ENCODE measurements at regions not wholly inside any gene's neighbourhood (a gene's known extent, or its start where the extent isn't known, plus 50 kb on each side); places are given as distances from the start of the nearest gene placed in this dataset.

DNA sequence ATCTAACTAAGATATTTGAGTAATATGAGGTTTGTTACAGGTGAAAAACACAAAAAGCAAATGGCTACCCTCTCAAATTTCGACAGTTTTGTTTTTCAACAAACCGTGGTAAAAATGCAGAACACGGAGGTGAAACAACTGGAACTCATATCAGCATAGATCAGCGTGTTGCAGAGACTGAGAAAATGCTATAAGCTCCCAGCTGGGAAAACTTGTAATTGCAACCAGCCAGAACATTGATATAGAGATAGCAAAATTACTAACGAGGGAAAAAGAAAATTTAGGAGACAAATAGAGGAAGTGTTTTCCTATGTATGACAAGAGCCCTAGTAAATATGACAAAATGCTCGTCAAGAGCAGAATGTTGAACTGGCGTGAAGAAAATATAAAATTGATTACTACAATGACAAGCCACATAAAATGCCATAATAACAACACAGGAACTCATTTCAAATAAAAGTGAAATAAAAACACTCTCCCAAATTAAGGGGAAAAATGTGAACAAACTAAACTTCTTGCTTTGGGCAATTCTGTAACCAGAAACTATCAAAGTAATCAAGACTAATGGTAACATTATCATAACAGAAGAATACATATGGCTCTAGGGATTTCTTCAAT lies 1989.8 kb downstream of the EFNA5 start:
- no TSS peak for BruUV-seq (replicated peaks)
- DNase-seq (ENCODE audit: low read depth, low spot score) (no peak), FAIRE-seq (no peak)
- TF ChIP-seq POLR2A (IDR thresholded peaks at IDR 0.05; ENCODE audit: low read depth, low read length) (no peak), POLR2AphosphoS5 (IDR thresholded peaks at IDR 0.05; ENCODE audit: insufficient read depth, low read depth, low read length) (no peak), GATA2 (IDR thresholded peaks at IDR 0.05; ENCODE audit: insufficient read depth, insufficient read length, low read depth, low read length) (no peak), CTCF (IDR thresholded peaks at IDR 0.05; ENCODE audit: extremely low read depth in 1 of 2, insufficient read depth in 1 of 2, low read depth in 1 of 2, low read length in 2 of 2) (no peak), MAX (IDR thresholded peaks at IDR 0.05; ENCODE audit: insufficient read depth, insufficient read length) (no peak)
- ChIA-PET POLR2A (no interaction called here), CTCF (no interaction called here)
- no peaks in the 10 kb centered on the region for H3K79me2 ChIP-seq (ENCODE audit: control insufficient read depth, insufficient read depth, low read length)
- H3K9ac ChIP-seq (replicated peaks; ENCODE audit: extremely low read depth, insufficient read depth, low read length), result no peak overlapping the region
- no peaks in the 10 kb centered on the region for H3K36me3 ChIP-seq (ENCODE audit: control insufficient read depth in 2 of 2, extremely low read depth in 1 of 2, insufficient read depth in 2 of 2, low read length in 2 of 2)
- H3K4me1 ChIP-seq (ENCODE audit: control insufficient read depth, extremely low read depth, insufficient read depth, low read length), result peaks cover 6% of the 10 kb centered on the region
- H3K9me3 ChIP-seq (replicated peaks; ENCODE audit: control insufficient read depth, insufficient read depth, low read length), result no peaks in the 10 kb centered on the region
- intact Hi-C loops (cut with micrococcal nuclease), result loop anchor here (1.0 kb wide), 1 partner anchor 8 kb away; no protein-coding TSS in a partner anchor
- no peaks in the 10 kb centered on the region for H4K20me1 ChIP-seq (replicated peaks; ENCODE audit: control insufficient read depth, extremely low read depth, insufficient read depth, low read length)
- no peak overlapping the region for H2AFZ ChIP-seq (ENCODE audit: low read depth, low read length)
- no peak overlapping the region for H3K27ac ChIP-seq (ENCODE audit: insufficient read depth, low read depth, low read length)
- dilution Hi-C loops (cut with MboI; ENCODE audit: extremely low pct_ligation_motif_present, low sequenced_read_pairs), result no loop called here
- no peak overlapping the region for H3K4me2 ChIP-seq (ENCODE audit: insufficient read depth, low read length)
- no peaks in the 10 kb centered on the region for H3K9me1 ChIP-seq (replicated peaks; ENCODE audit: control insufficient read depth, extremely low read depth, insufficient read depth, low read length)
- H3K27me3 ChIP-seq (ENCODE audit: control insufficient read depth in 2 of 2, insufficient read depth in 2 of 2, low read length in 2 of 2), result no peaks in the 10 kb centered on the region
- no peak overlapping the region for H3K4me3 ChIP-seq (replicated peaks in 1 of 3; ENCODE audit: insufficient read depth in 1 of 3, low read depth in 1 of 3, low read length in 3 of 3)

DNA sequence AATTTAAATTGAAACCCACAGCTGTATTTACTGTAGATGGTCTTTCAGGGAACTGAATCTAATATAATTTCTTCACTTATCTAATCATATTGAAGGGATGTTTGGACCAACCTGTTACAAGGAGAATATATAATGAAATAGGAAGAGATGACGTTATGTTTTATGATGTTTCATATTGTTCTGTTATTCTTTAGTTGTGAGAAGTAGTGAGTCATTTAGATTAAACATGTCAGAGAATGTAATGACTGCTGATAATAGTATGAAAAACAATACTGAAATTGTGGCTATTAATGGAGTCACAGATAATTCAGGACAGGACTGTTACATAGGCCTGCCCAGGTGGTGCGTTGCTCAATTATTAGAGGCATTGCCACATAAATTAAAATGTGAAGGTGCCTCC lies 1993.4 kb downstream of the EFNA5 start:
- TF ChIP-seq EZH2 (IDR thresholded peaks at IDR 0.05; ENCODE audit: borderline replicate concordance, low read depth, low read length, severe bottlenecking), result no peak
- TF ChIP-seq GATA2 (IDR thresholded peaks at IDR 0.05; ENCODE audit: insufficient read depth, insufficient read length, low read depth, low read length), result peak; percentile 35
- no peak for TF ChIP-seq CTCF (IDR thresholded peaks at IDR 0.05; ENCODE audit: extremely low read depth in 1 of 2, insufficient read depth in 1 of 2, low read depth in 1 of 2, low read length in 2 of 2)
- peak; percentile 58 for TF ChIP-seq FOS (IDR thresholded peaks at IDR 0.05; ENCODE audit: borderline replicate concordance, insufficient read depth, low read length)
- TF ChIP-seq JUN (IDR thresholded peaks at IDR 0.05; ENCODE audit: borderline replicate concordance, insufficient read depth, insufficient read length, low read depth), result peak; percentile 73
- no peak for TF ChIP-seq MYC (IDR thresholded peaks at IDR 0.05; ENCODE audit: low read depth, low read length)
- no peak for TF ChIP-seq POLR2A (IDR thresholded peaks at IDR 0.05; ENCODE audit: low read depth, low read length)
- TF ChIP-seq MAX (IDR thresholded peaks at IDR 0.05; ENCODE audit: insufficient read depth, insufficient read length), result no peak
- TF ChIP-seq POLR2AphosphoS5 (IDR thresholded peaks at IDR 0.05; ENCODE audit: insufficient read depth, low read depth, low read length), result no peak
- CTCF ChIA-PET, result no interaction called here
- H3K9me1 ChIP-seq (replicated peaks; ENCODE audit: control insufficient read depth, extremely low read depth, insufficient read depth, low read length), result no peaks in the 10 kb centered on the region
- H3K79me2 ChIP-seq (ENCODE audit: control insufficient read depth, insufficient read depth, low read length), result no peaks in the 10 kb centered on the region
- no peaks in the 10 kb centered on the region for H3K36me3 ChIP-seq (ENCODE audit: control insufficient read depth in 2 of 2, extremely low read depth in 1 of 2, insufficient read depth in 2 of 2, low read length in 2 of 2)
- peak; percentile 69 for DNase-seq (ENCODE audit: low read depth, low spot score)
- H3K27me3 ChIP-seq (ENCODE audit: control insufficient read depth in 2 of 2, insufficient read depth in 2 of 2, low read length in 2 of 2), result no peaks in the 10 kb centered on the region
- peak overlapping the region; percentile 50 for H3K4me2 ChIP-seq (ENCODE audit: insufficient read depth, low read length)
- no peaks in the 10 kb centered on the region for H3K9me3 ChIP-seq (replicated peaks; ENCODE audit: control insufficient read depth, insufficient read depth, low read length)
- H3K4me1 ChIP-seq (ENCODE audit: control insufficient read depth, extremely low read depth, insufficient read depth, low read length), result peaks cover 6% of the 10 kb centered on the region
- no peak overlapping the region for H3K4me3 ChIP-seq (replicated peaks in 1 of 3; ENCODE audit: insufficient read depth in 1 of 3, low read depth in 1 of 3, low read length in 3 of 3)
- POLR2A ChIA-PET, result no interaction called here
- BruUV-seq (replicated peaks), result no TSS peak
- no peak overlapping the region for H2AFZ ChIP-seq (ENCODE audit: low read depth, low read length)
- intact Hi-C loops (cut with micrococcal nuclease), result no loop called here
- H3K9ac ChIP-seq (replicated peaks; ENCODE audit: extremely low read depth, insufficient read depth, low read length), result no peak overlapping the region
- no peaks in the 10 kb centered on the region for H4K20me1 ChIP-seq (replicated peaks; ENCODE audit: control insufficient read depth, extremely low read depth, insufficient read depth, low read length)
- peak overlapping the region; percentile 6 for H3K27ac ChIP-seq (ENCODE audit: insufficient read depth, low read depth, low read length)
- FAIRE-seq, result no peak
- dilution Hi-C loops (cut with MboI; ENCODE audit: extremely low pct_ligation_motif_present, low sequenced_read_pairs), result no loop called here

Data from endothelial cell of umbilical vein (primary cell).